ENCODE measurements at regions not wholly inside any gene's neighbourhood (a gene's known extent, or its start where the extent isn't known, plus 50 kb on each side); places are given as distances from the start of the nearest gene placed in this dataset.

GRCh38 chr14:82521191-82521590 is 987.5 kb upstream of the SEL1L start:
- Histone ChIP-seq H3K4me3 (ENCODE audit: low read length) (no peak overlapping the region), H3K9ac (ENCODE audit: low read length) (no peak overlapping the region), H3K79me2 (replicated peaks; ENCODE audit: insufficient read depth, low read length) (no peaks in the 10 kb centered on the region), H3K27me3 (ENCODE audit: insufficient read depth, low read depth, low read length) (no peaks in the 10 kb centered on the region), H3F3A (ENCODE audit: insufficient read depth, low read length, poor library complexity, severe bottlenecking) (no peaks in the 10 kb centered on the region), H3K27ac (ENCODE audit: low read length) (no peak overlapping the region), H3K4me2 (ENCODE audit: low read length) (no peak overlapping the region), H3K36me3 (ENCODE audit: insufficient read depth, low read length) (no peaks in the 10 kb centered on the region), H4K20me1 (ENCODE audit: insufficient read depth) (no peaks in the 10 kb centered on the region), H3K9me3 (ENCODE audit: low read length) (no peaks in the 10 kb centered on the region), H3K9me2 (ENCODE audit: insufficient read depth, low read length) (no peaks in the 10 kb centered on the region), H2AFZ (ENCODE audit: low read depth, low read length) (no peak overlapping the region)
- TF ChIP-seq EZH2 (IDR thresholded peaks at IDR 0.05; ENCODE audit: borderline replicate concordance, insufficient read depth, low read length, poor library complexity, severe bottlenecking) = no peak
- no peak for TF ChIP-seq SMC3 (conservative IDR thresholded peaks at IDR 0.05; ENCODE audit: poor library complexity)
- no peak for TF ChIP-seq MXI1 (conservative IDR thresholded peaks at IDR 0.05; ENCODE audit: poor library complexity, severe bottlenecking)
- TF ChIP-seq POLR2AphosphoS5 (IDR thresholded peaks at IDR 0.05) = no peak
- no peak for TF ChIP-seq EP300 (conservative IDR thresholded peaks at IDR 0.05; ENCODE audit: poor library complexity, severe bottlenecking)
- no peak for TF ChIP-seq TAF1 (IDR thresholded peaks at IDR 0.05; ENCODE audit: low read depth)
- TF ChIP-seq, protein P1, sequence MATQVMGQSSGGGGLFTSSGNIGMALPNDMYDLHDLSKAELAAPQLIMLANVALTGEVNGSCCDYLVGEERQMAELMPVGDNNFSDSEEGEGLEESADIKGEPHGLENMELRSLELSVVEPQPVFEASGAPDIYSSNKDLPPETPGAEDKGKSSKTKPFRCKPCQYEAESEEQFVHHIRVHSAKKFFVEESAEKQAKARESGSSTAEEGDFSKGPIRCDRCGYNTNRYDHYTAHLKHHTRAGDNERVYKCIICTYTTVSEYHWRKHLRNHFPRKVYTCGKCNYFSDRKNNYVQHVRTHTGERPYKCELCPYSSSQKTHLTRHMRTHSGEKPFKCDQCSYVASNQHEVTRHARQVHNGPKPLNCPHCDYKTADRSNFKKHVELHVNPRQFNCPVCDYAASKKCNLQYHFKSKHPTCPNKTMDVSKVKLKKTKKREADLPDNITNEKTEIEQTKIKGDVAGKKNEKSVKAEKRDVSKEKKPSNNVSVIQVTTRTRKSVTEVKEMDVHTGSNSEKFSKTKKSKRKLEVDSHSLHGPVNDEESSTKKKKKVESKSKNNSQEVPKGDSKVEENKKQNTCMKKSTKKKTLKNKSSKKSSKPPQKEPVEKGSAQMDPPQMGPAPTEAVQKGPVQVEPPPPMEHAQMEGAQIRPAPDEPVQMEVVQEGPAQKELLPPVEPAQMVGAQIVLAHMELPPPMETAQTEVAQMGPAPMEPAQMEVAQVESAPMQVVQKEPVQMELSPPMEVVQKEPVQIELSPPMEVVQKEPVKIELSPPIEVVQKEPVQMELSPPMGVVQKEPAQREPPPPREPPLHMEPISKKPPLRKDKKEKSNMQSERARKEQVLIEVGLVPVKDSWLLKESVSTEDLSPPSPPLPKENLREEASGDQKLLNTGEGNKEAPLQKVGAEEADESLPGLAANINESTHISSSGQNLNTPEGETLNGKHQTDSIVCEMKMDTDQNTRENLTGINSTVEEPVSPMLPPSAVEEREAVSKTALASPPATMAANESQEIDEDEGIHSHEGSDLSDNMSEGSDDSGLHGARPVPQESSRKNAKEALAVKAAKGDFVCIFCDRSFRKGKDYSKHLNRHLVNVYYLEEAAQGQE (IDR thresholded peaks at IDR 0.05; ENCODE audit: borderline replicate concordance) = no peak
- TF ChIP-seq, protein P2, sequence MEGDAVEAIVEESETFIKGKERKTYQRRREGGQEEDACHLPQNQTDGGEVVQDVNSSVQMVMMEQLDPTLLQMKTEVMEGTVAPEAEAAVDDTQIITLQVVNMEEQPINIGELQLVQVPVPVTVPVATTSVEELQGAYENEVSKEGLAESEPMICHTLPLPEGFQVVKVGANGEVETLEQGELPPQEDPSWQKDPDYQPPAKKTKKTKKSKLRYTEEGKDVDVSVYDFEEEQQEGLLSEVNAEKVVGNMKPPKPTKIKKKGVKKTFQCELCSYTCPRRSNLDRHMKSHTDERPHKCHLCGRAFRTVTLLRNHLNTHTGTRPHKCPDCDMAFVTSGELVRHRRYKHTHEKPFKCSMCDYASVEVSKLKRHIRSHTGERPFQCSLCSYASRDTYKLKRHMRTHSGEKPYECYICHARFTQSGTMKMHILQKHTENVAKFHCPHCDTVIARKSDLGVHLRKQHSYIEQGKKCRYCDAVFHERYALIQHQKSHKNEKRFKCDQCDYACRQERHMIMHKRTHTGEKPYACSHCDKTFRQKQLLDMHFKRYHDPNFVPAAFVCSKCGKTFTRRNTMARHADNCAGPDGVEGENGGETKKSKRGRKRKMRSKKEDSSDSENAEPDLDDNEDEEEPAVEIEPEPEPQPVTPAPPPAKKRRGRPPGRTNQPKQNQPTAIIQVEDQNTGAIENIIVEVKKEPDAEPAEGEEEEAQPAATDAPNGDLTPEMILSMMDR (IDR thresholded peaks at IDR 0.05; ENCODE audit: poor library complexity, severe bottlenecking) = no peak
- TF ChIP-seq RAD21 (conservative IDR thresholded peaks at IDR 0.05) = no peak

- no peaks in the 10 kb centered on the region for H4K20me1 ChIP-seq (ENCODE audit: insufficient read depth)
- no peak overlapping the region for H3K9ac ChIP-seq (ENCODE audit: low read length)
- H3K27ac ChIP-seq (ENCODE audit: low read length) = no peak overlapping the region
- H3K4me3 ChIP-seq (ENCODE audit: low read length) = no peak overlapping the region
- H3K36me3 ChIP-seq (ENCODE audit: insufficient read depth, low read length) = no peaks in the 10 kb centered on the region
- no peak overlapping the region for H2AFZ ChIP-seq (ENCODE audit: low read depth, low read length)
- no peaks in the 10 kb centered on the region for H3F3A ChIP-seq (ENCODE audit: insufficient read depth, low read length, poor library complexity, severe bottlenecking)
- TF ChIP-seq EP300 (conservative IDR thresholded peaks at IDR 0.05; ENCODE audit: poor library complexity, severe bottlenecking) = no peak
- TF ChIP-seq, protein P2 (IDR thresholded peaks at IDR 0.05; ENCODE audit: poor library complexity, severe bottlenecking) = no peak
- no peak for TF ChIP-seq MXI1 (conservative IDR thresholded peaks at IDR 0.05; ENCODE audit: poor library complexity, severe bottlenecking)
- TF ChIP-seq SMC3 (conservative IDR thresholded peaks at IDR 0.05; ENCODE audit: poor library complexity) = no peak
- TF ChIP-seq TAF1 (IDR thresholded peaks at IDR 0.05; ENCODE audit: low read depth) = no peak
- no peak for TF ChIP-seq POLR2AphosphoS5 (IDR thresholded peaks at IDR 0.05)
- no peak for TF ChIP-seq EZH2 (IDR thresholded peaks at IDR 0.05; ENCODE audit: borderline replicate concordance, insufficient read depth, low read length, poor library complexity, severe bottlenecking)
- TF ChIP-seq RAD21 (conservative IDR thresholded peaks at IDR 0.05) = no peak
- TF ChIP-seq, protein P1 (IDR thresholded peaks at IDR 0.05; ENCODE audit: borderline replicate concordance) = no peak
- no peak overlapping the region for H3K4me2 ChIP-seq (ENCODE audit: low read length)
- no peaks in the 10 kb centered on the region for H3K27me3 ChIP-seq (ENCODE audit: insufficient read depth, low read depth, low read length)
- no peaks in the 10 kb centered on the region for H3K9me3 ChIP-seq (ENCODE audit: low read length)
- no peaks in the 10 kb centered on the region for H3K9me2 ChIP-seq (ENCODE audit: insufficient read depth, low read length)
- no peaks in the 10 kb centered on the region for H3K79me2 ChIP-seq (replicated peaks; ENCODE audit: insufficient read depth, low read length)
Observed at GRCh38 chr14:82528016-82528415, 994.4 kb upstream of the SEL1L start.
